Glomerular endothelial cell (primary cell): ENCODE measurements at regions not wholly inside any gene's neighbourhood (a gene's known extent, or its start where the extent isn't known, plus 50 kb on each side); places are given as distances from the start of the nearest gene placed in this dataset.

Source experiments
- DNase-seq: peaks from one replicate; pipeline ENCODE4 v3.0.0-alpha.2; 2011; ENCODE audit warnings: low read depth, low spot score; ENCODE audit errors: extremely low read depth

DNA sequence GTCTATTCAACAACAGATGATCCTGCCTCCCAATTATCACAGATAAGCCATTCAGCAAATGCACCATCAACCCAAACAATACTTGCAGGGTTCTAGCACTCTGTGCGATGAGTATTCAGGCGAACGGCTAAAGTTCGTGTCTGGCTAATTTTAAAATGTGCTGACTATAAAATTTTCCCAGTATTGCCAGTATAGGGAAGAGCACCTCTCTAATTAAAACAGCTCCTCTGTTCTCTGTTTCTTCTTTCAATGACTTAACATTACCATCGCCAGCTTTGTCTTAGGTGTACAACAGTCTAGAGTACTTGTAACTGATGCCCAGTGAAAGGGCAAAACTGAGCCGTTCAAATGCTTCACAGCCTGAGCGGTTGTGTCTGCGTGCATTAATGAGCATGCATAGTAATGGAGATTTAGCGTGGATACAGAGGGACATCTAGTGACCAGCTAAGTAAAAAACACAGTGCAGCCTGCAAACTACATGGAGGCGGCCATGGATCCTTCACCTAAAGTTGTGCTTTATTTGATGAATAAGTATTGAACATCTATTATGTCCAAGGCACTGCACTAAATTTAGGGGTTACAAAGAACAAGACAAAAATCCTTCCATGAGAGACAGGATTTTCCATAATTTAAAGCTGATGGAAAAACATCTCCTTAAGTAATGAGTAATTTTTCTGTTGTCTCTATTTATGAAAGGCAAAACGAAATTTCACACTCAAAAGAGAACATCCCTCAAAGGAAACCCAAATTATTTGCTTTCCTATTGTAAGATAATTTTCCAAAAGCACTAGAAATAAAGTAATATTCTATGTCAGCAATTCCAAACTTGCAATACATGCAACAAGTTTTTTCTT lies 120.0 kb downstream of the SETD4 start:
- DNase-seq: peak; percentile 60

- DNase-seq: no peak
Measured at GRCh38 chr21:35938446-35938845, 121.9 kb downstream of the SETD4 start.

DNA sequence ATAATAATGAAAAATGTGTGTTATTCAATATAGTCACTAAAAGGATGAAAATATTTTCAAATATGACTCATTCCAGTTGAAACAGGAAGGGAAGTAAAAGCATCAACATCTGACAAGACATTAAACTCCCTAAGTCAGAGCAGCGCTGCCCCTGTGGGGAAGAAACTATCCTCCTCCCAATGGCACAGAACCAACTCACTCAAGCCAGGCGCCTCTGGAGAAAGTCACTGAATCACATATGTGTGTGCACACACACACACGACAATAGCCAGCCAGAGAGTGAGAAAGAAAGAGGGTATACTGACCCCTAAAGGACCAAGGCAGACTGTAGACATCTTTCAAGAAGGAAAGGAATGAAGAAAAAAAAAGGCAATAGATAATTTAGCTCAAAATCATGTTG lies 126.9 kb downstream of the SETD4 start:
- peak; percentile 37 for DNase-seq

DNA sequence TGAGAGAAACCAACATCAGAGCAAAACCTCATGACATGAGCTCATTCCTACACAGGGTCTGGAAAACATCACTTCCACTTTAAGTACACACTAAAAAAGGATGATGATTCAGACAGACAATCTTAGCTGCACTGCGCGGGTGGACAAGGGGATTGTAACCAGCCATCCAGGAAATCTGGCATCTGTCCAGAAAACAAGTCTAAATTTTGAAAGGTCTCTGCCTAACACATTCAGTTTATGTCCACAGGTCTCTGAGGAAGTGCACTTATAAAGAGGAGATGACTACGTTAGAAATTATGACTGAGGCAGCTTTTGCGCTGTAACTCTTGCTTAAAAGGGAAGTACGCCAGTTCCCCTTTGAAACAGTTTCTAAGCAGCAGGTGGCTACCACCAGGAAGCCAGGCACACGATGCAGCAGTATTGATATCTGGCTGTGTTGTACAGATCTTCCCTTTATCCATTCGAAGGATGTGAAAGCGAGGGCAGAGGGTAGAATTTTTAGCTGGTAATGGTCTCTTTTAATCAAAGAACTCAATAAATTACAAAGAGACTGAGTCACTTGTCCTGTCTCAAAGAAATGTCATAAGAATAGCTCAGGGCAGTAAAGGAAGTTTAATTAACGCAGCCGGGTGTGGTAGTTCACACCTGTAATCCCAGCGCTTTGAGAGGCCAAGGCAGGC lies 128.0 kb downstream of the SETD4 start:
- DNase-seq: peak; percentile 83

- no peak for DNase-seq
Measured at GRCh38 chr21:35929901-35930300, 130.4 kb downstream of the SETD4 start.

DNA sequence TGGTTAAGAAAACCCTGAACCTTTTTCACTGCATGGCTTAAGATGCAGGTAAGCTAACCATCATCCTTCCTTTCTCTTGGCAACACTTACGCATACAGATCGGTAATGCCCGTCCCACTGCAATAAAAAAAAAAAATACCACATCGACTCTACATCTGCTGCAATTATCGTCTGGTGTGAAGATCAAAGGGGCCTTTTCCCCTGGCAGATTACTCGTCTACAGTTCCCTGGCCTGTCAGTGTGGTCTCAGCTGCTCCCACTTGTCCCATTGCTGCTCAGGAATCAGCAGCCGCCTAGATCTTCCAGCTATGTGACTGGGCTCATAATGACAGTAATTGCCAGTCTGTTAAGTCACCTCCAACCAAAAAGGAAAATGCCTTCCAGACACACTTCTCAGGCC lies 133.1 kb downstream of the SETD4 start:
- DNase-seq: no peak

- no peak for DNase-seq
Measured at GRCh38 chr21:35926003-35926740, 134.2 kb downstream of the SETD4 start.

DNA sequence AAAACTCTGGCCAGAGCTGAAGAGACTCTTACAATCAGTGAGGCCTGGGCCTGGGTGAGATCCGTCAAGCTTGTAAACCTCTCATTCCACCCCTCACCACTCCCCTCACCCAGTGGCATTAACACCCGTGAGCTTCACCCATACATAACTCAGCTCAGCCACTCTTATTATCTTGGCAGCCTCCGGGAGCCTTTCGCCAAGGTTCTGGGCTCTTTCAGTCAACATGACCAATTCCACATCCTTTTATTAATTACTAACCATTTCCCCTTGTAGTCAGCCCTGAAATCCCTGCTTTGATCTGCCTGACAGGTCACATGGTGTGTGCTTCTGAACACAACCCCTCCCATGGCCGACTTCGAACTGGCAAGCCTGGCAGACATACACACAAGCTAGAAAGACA lies 134.8 kb downstream of the SETD4 start:
- DNase-seq: peak; percentile 62

GRCh38 chr21:35924714-35925301 lies 135.5 kb downstream of the SETD4 start:
- no peak for DNase-seq

GRCh38 chr21:35923971-35924370 lies 136.4 kb downstream of the SETD4 start:
- DNase-seq: no peak

DNA sequence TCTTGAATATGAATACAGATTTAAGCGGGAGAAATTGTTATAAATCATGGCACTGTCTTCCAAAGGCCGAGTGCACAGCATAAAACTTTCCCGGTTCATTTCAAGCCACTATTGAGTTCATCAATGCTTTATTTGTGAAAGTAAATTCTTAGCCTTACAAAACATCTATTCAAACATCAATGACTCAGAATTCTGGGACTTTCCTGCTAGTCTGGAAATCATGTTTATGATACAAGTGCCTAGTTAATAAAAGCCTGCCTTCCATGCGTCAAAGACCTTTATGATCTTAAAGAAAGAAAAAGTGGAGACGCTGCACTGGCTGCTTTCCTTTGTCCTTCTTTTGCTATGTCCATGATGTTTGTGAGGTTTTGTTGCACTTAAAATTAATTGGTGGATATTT lies 137.7 kb downstream of the SETD4 start:
- DNase-seq: no peak

- no peak for DNase-seq
Measured at GRCh38 chr21:35921471-35921870, 138.9 kb downstream of the SETD4 start.

DNA sequence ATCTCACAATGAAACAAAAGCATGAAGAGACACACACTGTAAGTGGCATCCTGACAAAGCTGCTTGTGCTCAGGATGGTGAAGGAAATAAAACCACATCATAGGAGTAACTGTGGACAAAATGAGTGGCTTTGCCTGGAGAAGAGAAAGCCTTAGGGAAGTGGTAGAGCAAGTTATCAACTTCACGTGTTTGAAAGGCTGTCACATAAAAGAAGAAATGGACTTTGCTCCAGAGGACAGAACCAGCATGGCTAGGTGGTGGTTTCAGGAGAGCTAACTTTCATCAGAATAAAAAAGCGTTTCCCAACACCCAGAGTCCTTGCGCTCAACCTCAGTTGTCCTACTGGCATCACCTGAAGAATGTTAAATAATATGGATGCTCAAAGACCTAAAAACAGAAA lies 139.9 kb downstream of the SETD4 start:
- DNase-seq: no peak

- DNase-seq: no peak
Measured at GRCh38 chr21:35915030-35915429, 145.3 kb downstream of the SETD4 start.

DNA sequence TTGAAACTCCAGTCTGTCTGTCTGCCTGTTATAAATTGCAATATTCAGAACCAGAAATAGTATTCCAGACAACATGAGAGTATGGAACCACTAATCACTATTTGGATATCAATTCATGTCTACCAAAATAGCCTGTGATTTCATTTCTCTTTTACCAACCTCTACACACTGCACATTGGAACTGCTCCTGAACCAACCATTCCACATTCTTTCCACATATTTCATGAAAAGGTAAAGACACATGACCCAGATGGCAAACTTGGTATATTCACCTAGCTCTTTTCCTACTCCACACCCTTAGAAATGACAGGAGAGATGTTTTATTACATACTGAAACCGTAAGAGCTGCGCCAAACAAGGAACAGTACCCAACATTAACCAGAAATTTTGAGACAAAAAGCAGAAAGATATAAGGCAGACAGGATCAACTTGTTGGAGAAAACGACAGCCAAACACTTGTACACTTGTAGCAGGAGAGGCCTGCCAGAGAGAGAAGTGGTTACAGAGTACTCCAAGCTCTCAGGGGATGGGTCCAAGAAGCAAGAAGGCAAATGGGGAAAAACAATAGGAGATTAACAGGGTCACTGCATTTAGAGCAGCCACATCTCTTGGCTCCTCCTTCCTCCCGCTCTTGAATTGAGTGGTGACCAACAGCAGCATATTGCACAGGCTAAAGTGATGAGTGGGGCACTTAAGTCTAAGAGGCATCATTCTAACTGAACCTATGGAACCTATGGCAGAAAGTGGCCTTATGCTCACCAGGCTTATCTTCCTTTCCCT lies 148.7 kb downstream of the SETD4 start:
- no peak for DNase-seq

- DNase-seq: no peak
Measured at GRCh38 chr21:35909456-35910223, 150.7 kb downstream of the SETD4 start.

GRCh38 chr21:35908311-35909078 lies 151.8 kb downstream of the SETD4 start:
- no peak for DNase-seq

GRCh38 chr21:35906586-35906985 lies 153.7 kb downstream of the SETD4 start:
- DNase-seq: no peak

DNA sequence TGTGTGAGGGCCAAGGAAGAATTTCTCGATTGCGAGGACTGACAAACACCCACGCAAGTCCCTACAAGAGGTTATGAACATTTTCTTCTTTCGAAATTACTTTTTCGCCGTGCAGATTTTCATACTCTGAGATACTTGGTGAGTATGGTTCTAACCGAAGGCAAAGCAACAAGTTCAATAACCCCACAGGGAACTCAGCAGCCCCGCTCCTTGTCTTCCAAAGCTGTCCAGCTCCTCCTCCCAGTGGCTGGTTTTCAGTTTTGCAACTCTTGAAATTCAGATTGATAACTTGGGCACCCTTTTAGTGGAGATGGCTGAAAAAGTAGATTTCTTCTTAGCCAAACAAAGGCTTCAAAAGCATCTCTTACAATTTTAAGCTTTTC lies 154.4 kb downstream of the SETD4 start:
- DNase-seq: no peak
